Activated T-cell treated with anti-CD3 and anti-CD28 coated beads, Interleukin-2, amount 50 U/mL, for 1 hour (primary cell): ENCODE measurements at regions not wholly inside any gene's neighbourhood (a gene's known extent, or its start where the extent isn't known, plus 50 kb on each side); places are given as distances from the start of the nearest gene placed in this dataset.

Experiments used
- DNase-seq: peaks from one replicate; pipeline ENCODE4 v3.0.0-alpha.2; 2020

GRCh38 chr9:118318770-118319431 lies 614.7 kb downstream of the TLR4 start:
- DNase-seq, result no peak

GRCh38 chr9:118321788-118322187 lies 617.6 kb downstream of the TLR4 start:
- no peak for DNase-seq

- no peak for DNase-seq
Observed at GRCh38 chr9:118324706-118325105, 620.5 kb downstream of the TLR4 start.

- DNase-seq, result no peak
Observed at GRCh38 chr9:118325757-118326156, 621.6 kb downstream of the TLR4 start.

GRCh38 chr9:118326326-118326725 lies 622.1 kb downstream of the TLR4 start:
- no peak for DNase-seq

- no peak for DNase-seq
Observed at GRCh38 chr9:118330191-118330986, 626.2 kb downstream of the TLR4 start.

GRCh38 chr9:118331622-118332045 lies 627.4 kb downstream of the TLR4 start:
- no peak for DNase-seq

- DNase-seq, result no peak
Observed at GRCh38 chr9:118336250-118336942, 632.2 kb downstream of the TLR4 start.

GRCh38 chr9:118336943-118337330 lies 632.7 kb downstream of the TLR4 start:
- no peak for DNase-seq

GRCh38 chr9:118360036-118360435 lies 655.8 kb downstream of the TLR4 start:
- DNase-seq, result no peak

- DNase-seq, result no peak
Observed at GRCh38 chr9:118362123-118362522, 657.9 kb downstream of the TLR4 start.

GRCh38 chr9:118362596-118362995 lies 658.4 kb downstream of the TLR4 start:
- DNase-seq, result no peak

- no peak for DNase-seq
Observed at GRCh38 chr9:118364266-118365106, 660.3 kb downstream of the TLR4 start.

- no peak for DNase-seq
Observed at GRCh38 chr9:118366228-118366627, 662.0 kb downstream of the TLR4 start.

GRCh38 chr9:118367383-118367782 lies 663.2 kb downstream of the TLR4 start:
- DNase-seq, result no peak

- no peak for DNase-seq
Observed at GRCh38 chr9:118384531-118385100, 680.4 kb downstream of the TLR4 start.

GRCh38 chr9:118395415-118395814 lies 691.2 kb downstream of the TLR4 start:
- no peak for DNase-seq

GRCh38 chr9:118401546-118401945 lies 697.3 kb downstream of the TLR4 start:
- no peak for DNase-seq

- no peak for DNase-seq
Observed at GRCh38 chr9:118414676-118415075, 710.5 kb downstream of the TLR4 start.

- DNase-seq, result no peak
Observed at GRCh38 chr9:118418887-118419565, 714.8 kb downstream of the TLR4 start.

GRCh38 chr9:118419676-118420075 lies 715.5 kb downstream of the TLR4 start:
- no peak for DNase-seq

- DNase-seq, result no peak
Observed at GRCh38 chr9:118422508-118422907, 718.3 kb downstream of the TLR4 start.
